B cell (primary cell): ENCODE measurements at regions not wholly inside any gene's neighbourhood (a gene's known extent, or its start where the extent isn't known, plus 50 kb on each side); places are given as distances from the start of the nearest gene placed in this dataset.

Experiments
- CTCF ChIP-seq: fragments of 200-600 bp; IDR thresholded peaks from one replicate; pipeline ENCODE4 v1.8.0; 2022; ENCODE audit warnings: antibody characterized with exemption, mild to moderate bottlenecking
- EZH2 ChIP-seq: IDR thresholded peaks from 2 replicates; pipeline ENCODE4 v1.6.1; 2012; ENCODE audit warnings: borderline replicate concordance, low read depth, mild to moderate bottlenecking, moderate library complexity, low read length; ENCODE audit not compliant: insufficient read depth, poor library complexity, severe bottlenecking

GRCh38 chr20:60486937-60487336 is 528.7 kb downstream of the CDH26 start:
- TF ChIP-seq CTCF (no peak), EZH2 (no peak)
